HepG2 (cell line): ENCODE measurements at regions not wholly inside any gene's neighbourhood (a gene's known extent, or its start where the extent isn't known, plus 50 kb on each side); places are given as distances from the start of the nearest gene placed in this dataset.

Experiments used
- MAFF ChIP-seq: IDR thresholded peaks from 2 replicates; pipeline ENCODE4 v1.6.1; 2011; ENCODE audit warnings: low read depth, low read length, improper control_type of control experiment
- PCBP2 ChIP-seq: fragments of 200-400 bp; formaldehyde crosslinking; optimal IDR thresholded peaks from 2 replicates; pipeline ENCODE3; 2018; ENCODE audit warnings: low read length, low read depth; ENCODE audit not compliant: poor library complexity, severe bottlenecking
- ZNF572 ChIP-seq: sonication (generic); formaldehyde crosslinking; IDR thresholded peaks from 2 replicates; pipeline ENCODE4 v1.5.1; 2020; ENCODE audit warnings: mild to moderate bottlenecking, missing genetic modification reagents
- TF ChIP-seq, protein P1 (sequence below): sonication (generic); formaldehyde crosslinking; IDR thresholded peaks from 2 replicates; pipeline ENCODE4 v1.4.0; 2020; ENCODE audit warnings: missing genetic modification reagents
- TF ChIP-seq, protein P2 (sequence below): sonication (generic); formaldehyde crosslinking; IDR thresholded peaks from 2 replicates; pipeline ENCODE4 v1.4.0; 2020; ENCODE audit warnings: mild to moderate bottlenecking, missing genetic modification reagents

DNA sequence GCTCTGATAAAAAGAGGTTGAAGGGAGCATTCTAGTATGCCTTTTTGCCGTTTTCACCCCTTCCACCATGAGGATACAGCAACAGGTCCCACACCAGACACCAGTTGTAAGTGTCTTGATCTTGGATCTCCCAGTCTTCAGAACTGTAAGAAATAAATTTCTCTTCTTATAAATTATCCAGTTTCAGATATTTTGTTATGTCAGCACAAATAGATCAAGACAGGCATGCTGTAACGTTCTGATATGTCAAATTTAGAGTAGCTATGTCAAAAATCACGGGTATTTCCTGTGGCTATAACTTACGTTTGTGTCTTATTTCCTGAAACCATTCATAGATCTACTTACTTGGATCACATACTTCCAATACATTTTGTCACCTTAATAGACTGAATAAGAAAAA is 55.9 kb upstream of the CD83 start (continued):
- TF ChIP-seq, protein P1, sequence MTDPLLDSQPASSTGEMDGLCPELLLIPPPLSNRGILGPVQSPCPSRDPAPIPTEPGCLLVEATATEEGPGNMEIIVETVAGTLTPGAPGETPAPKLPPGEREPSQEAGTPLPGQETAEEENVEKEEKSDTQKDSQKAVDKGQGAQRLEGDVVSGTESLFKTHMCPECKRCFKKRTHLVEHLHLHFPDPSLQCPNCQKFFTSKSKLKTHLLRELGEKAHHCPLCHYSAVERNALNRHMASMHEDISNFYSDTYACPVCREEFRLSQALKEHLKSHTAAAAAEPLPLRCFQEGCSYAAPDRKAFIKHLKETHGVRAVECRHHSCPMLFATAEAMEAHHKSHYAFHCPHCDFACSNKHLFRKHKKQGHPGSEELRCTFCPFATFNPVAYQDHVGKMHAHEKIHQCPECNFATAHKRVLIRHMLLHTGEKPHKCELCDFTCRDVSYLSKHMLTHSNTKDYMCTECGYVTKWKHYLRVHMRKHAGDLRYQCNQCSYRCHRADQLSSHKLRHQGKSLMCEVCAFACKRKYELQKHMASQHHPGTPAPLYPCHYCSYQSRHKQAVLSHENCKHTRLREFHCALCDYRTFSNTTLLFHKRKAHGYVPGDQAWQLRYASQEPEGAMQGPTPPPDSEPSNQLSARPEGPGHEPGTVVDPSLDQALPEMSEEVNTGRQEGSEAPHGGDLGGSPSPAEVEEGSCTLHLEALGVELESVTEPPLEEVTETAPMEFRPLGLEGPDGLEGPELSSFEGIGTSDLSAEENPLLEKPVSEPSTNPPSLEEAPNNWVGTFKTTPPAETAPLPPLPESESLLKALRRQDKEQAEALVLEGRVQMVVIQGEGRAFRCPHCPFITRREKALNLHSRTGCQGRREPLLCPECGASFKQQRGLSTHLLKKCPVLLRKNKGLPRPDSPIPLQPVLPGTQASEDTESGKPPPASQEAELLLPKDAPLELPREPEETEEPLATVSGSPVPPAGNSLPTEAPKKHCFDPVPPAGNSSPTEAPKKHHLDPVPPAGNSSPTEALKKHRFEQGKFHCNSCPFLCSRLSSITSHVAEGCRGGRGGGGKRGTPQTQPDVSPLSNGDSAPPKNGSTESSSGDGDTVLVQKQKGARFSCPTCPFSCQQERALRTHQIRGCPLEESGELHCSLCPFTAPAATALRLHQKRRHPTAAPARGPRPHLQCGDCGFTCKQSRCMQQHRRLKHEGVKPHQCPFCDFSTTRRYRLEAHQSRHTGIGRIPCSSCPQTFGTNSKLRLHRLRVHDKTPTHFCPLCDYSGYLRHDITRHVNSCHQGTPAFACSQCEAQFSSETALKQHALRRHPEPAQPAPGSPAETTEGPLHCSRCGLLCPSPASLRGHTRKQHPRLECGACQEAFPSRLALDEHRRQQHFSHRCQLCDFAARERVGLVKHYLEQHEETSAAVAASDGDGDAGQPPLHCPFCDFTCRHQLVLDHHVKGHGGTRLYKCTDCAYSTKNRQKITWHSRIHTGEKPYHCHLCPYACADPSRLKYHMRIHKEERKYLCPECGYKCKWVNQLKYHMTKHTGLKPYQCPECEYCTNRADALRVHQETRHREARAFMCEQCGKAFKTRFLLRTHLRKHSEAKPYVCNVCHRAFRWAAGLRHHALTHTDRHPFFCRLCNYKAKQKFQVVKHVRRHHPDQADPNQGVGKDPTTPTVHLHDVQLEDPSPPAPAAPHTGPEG (CRISPR knock-in tag): no peak
- TF ChIP-seq PCBP2 (no peak), MAFF (peak; percentile 91), ZNF572 (CRISPR knock-in tag) (no peak)
- TF ChIP-seq, protein P2, sequence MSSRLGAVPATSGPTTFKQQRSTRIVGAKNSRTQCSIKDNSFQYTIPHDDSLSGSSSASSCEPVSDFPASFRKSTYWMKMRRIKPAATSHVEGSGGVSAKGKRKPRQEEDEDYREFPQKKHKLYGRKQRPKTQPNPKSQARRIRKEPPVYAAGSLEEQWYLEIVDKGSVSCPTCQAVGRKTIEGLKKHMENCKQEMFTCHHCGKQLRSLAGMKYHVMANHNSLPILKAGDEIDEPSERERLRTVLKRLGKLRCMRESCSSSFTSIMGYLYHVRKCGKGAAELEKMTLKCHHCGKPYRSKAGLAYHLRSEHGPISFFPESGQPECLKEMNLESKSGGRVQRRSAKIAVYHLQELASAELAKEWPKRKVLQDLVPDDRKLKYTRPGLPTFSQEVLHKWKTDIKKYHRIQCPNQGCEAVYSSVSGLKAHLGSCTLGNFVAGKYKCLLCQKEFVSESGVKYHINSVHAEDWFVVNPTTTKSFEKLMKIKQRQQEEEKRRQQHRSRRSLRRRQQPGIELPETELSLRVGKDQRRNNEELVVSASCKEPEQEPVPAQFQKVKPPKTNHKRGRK (CRISPR knock-in tag): no peak
